Endothelial cell of umbilical vein (primary cell): ENCODE measurements at regions not wholly inside any gene's neighbourhood (a gene's known extent, or its start where the extent isn't known, plus 50 kb on each side); places are given as distances from the start of the nearest gene placed in this dataset.

Experiments
- CTCF ChIP-seq, 2 donors: IDR thresholded peaks; 1 replicate in 1 of 2; 2 replicates in 1 of 2; pipeline ENCODE4 v1.5.1; 2011; ENCODE audit warnings: low read length in 2 of 2, mild to moderate bottlenecking in 2 of 2, moderate library complexity in 2 of 2, control low read depth in 1 of 2, inconsistent platforms in 1 of 2, low read depth in 1 of 2; ENCODE audit not compliant: insufficient read depth in 1 of 2; ENCODE audit errors: extremely low read depth in 1 of 2
- POLR2A ChIP-seq: IDR thresholded peaks from 2 replicates; pipeline ENCODE4 v1.6.1; 2012; ENCODE audit warnings: low read depth, mild to moderate bottlenecking, control low read depth, low read length

GRCh38 chr4:147174591-147174990, 228.9 kb upstream of the TTC29 start:
- TF ChIP-seq POLR2A (no peak), CTCF (IDR thresholded peaks at IDR 0.05; ENCODE audit: extremely low read depth in 1 of 2, insufficient read depth in 1 of 2, low read depth in 1 of 2, low read length in 2 of 2) (no peak)
